ENCODE measurements at regions not wholly inside any gene's neighbourhood (a gene's known extent, or its start where the extent isn't known, plus 50 kb on each side); places are given as distances from the start of the nearest gene placed in this dataset.

GRCh38 chr2:220795705-220796104 lies 776.4 kb downstream of the EPHA4 start:
- no peak for TF ChIP-seq POLR2A (IDR thresholded peaks at IDR 0.05; ENCODE audit: low read depth, low read length)
- TF ChIP-seq SPI1 (IDR thresholded peaks at IDR 0.05; ENCODE audit: low read depth, low read length) = no peak
